ENCODE measurements at regions not wholly inside any gene's neighbourhood (a gene's known extent, or its start where the extent isn't known, plus 50 kb on each side); places are given as distances from the start of the nearest gene placed in this dataset.

- no peak for TF ChIP-seq CTCF (IDR thresholded peaks at IDR 0.05)
- no peak for TF ChIP-seq POLR2A (IDR thresholded peaks at IDR 0.05)
- no peak for TF ChIP-seq POLR2AphosphoS5 (IDR thresholded peaks at IDR 0.05)
- no peak for TF ChIP-seq EP300 (IDR thresholded peaks at IDR 0.05)
Observed at GRCh38 chrY:19095460-19095859, 321.9 kb upstream of the HSFY2 start.
